Astrocyte of the cerebellum (primary cell): ENCODE measurements at regions not wholly inside any gene's neighbourhood (a gene's known extent, or its start where the extent isn't known, plus 50 kb on each side); places are given as distances from the start of the nearest gene placed in this dataset.

Source experiments
- DNase-seq: peaks from one replicate; pipeline ENCODE4 v3.0.0-alpha.2; 2011; ENCODE audit warnings: low read depth
- H3K4me3 ChIP-seq: 2 replicates; pipeline ENCODE4 v1.5.1; 2011; ENCODE audit warnings: mild to moderate bottlenecking, low read depth, low read length, moderate library complexity
- in situ Hi-C: cut with HindIII; loops from 2 replicates; pipeline ENCODE4 v1.10.0; 2017; ENCODE audit warnings: low sequenced_read_pairs
- TF ChIP-seq, protein P1 (sequence below): IDR thresholded peaks from 2 replicates; pipeline ENCODE4 v1.5.1; 2012; ENCODE audit warnings: low read length, low read depth, moderate library complexity, mild to moderate bottlenecking; ENCODE audit errors: missing control alignments

DNA sequence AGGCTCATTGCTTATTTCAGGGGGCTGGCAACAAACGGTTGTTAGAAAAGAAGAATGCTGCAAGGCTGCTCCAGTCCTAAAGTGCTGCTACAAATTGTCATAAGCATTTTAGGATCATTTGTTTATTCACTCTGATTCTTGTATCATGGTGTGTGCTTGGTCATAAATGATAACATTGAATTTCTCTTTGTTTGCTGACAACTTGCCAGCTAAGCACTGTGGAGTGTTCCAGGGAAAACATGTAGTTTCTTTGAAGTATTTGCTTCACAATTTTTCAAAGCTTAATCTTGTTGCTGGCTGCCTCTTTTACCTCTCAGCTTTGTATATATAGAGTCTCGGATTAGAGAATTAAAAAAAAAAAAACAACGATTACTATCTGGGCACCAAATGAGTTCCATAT lies 263.0 kb downstream of the PHF14 start:
- TF ChIP-seq, protein P1, sequence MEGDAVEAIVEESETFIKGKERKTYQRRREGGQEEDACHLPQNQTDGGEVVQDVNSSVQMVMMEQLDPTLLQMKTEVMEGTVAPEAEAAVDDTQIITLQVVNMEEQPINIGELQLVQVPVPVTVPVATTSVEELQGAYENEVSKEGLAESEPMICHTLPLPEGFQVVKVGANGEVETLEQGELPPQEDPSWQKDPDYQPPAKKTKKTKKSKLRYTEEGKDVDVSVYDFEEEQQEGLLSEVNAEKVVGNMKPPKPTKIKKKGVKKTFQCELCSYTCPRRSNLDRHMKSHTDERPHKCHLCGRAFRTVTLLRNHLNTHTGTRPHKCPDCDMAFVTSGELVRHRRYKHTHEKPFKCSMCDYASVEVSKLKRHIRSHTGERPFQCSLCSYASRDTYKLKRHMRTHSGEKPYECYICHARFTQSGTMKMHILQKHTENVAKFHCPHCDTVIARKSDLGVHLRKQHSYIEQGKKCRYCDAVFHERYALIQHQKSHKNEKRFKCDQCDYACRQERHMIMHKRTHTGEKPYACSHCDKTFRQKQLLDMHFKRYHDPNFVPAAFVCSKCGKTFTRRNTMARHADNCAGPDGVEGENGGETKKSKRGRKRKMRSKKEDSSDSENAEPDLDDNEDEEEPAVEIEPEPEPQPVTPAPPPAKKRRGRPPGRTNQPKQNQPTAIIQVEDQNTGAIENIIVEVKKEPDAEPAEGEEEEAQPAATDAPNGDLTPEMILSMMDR: no peak
- no peak for DNase-seq
- in situ Hi-C loops: no loop called here

DNA sequence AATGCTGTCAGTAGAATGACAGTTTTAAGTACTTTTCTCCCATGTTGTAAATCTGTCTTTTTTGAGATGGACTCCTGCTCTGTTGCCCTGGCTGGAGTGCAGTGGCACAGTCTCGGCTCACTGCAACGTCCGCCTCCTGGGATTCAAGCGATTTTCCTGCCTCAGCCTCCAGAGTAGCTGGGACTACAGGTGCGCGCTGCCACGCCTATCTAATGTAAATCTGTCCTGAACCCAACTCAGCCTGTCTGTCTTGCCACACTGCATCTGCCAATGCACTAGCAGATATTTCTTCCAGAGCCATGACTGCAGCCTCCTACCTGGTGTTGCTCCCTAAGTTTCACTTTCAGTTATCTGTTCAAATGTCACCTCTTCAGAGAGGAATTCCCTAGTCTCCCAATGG lies 264.1 kb downstream of the PHF14 start:
- TF ChIP-seq, protein P1: no peak
- H3K4me3 ChIP-seq: no peak overlapping the region
- DNase-seq: no peak
- in situ Hi-C loops: no loop called here

More for the DNA sequence above, 263.0 kb downstream of the PHF14 start:
- no peak overlapping the region for H3K4me3 ChIP-seq

DNA sequence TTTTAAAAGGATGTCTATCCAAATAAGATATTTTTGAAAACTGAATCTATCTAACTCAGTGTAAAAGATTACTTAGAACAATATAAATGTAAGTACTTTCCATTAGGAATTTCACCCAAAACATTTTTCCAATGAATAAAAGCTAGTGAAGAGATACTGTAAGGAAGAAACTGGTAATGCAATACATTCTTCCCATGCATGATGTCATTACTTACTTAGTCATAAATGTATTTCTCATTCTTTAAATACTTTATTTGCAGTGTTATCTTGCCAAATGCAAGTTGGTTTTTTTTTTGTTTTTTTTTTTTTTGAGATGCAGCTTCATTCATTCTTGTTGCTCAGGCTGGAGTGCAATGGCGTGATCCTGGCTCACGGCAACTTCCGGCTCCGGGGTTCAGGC lies 265.6 kb downstream of the PHF14 start:
- no peak overlapping the region for H3K4me3 ChIP-seq
- DNase-seq: no peak
- in situ Hi-C loops: no loop called here
- TF ChIP-seq, protein P1: no peak

DNA sequence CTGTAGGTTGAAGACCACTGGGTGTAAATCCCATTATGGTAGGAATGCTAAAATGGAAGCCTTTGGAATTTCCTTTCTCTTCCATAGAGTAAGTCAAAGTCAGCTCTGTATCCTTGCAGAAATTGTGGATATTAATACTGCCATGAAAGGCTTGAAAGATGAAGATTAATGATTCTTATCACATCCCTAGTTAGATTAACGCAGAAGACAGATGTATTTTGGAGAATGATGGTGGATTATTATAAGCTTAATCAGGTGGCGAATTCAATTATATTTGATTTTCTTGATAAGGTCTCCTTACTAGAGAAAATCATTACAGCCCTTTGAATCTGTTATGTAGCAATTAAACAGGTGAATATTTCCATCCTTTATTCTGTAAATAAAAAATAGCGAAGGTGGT lies 270.1 kb downstream of the PHF14 start:
- DNase-seq: no peak
- TF ChIP-seq, protein P1: no peak
- no peak overlapping the region for H3K4me3 ChIP-seq
- in situ Hi-C loops: no loop called here

DNA sequence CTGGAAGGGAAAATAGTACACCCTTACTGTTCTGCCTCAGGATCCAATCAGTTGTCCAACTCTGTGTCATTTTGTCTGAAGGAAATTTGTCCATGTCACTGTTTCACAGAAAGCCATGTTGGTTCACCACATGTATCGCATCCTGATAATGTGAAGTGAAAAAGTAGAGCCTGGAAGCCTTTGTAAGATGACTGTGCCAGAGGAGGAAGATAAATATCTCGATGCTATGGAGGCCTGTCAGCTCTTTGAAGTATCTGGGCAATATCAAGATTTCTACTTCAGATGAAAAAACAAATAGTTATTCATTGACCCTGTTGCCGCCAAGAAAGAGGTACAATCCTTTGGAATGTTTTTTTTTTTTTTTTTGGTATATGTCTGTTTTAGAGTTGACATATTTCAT lies 270.5 kb downstream of the PHF14 start:
- in situ Hi-C loops: no loop called here
- no peak overlapping the region for H3K4me3 ChIP-seq
- TF ChIP-seq, protein P1: no peak
- DNase-seq: no peak

DNA sequence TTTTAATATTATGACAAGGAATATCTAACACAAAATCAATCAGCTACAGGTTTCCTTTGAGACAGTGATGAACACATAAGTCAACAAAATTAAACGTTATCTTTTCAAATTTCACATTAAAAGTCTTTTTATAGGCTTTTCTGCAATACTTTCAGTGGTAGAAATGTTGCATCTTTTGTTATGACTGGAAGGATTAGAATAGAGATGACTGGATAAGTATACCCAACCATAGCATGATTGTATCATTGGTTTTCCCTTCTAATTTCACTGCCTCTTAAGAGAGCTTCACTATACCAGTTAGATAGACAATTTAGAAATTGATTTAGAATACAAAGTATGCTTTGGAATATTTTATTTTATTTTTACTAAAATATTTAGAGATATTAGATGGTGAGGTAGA lies 273.9 kb downstream of the PHF14 start:
- DNase-seq: no peak
- in situ Hi-C loops: no loop called here
- TF ChIP-seq, protein P1: no peak
- H3K4me3 ChIP-seq: no peak overlapping the region

DNA sequence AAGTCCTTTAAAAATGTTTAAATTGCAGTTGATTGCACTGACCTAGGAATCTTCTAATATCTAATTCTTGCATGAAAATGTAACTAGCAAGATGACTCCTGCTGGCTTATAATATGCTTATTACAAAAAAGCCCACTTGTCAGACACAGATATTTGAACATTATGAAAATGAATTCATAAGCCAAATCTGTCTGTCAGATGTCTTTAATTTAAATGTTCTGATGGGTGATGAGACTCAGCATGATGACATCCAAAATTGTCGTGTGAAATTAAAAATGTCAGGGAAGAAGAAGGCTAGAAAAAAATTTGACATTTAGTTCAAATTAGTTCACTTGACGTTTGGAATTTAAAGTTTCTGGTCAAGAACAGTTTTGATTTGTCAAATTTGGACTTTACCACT lies 277.8 kb downstream of the PHF14 start:
- no peak overlapping the region for H3K4me3 ChIP-seq
- in situ Hi-C loops: no loop called here
- DNase-seq: no peak
- TF ChIP-seq, protein P1: no peak
